ENCODE measurements at regions not wholly inside any gene's neighbourhood (a gene's known extent, or its start where the extent isn't known, plus 50 kb on each side); places are given as distances from the start of the nearest gene placed in this dataset.

GRCh38 chr20:4427940-4428586 is 179.0 kb upstream of the ADRA1D start:
- DNase-seq: no peak

DNA sequence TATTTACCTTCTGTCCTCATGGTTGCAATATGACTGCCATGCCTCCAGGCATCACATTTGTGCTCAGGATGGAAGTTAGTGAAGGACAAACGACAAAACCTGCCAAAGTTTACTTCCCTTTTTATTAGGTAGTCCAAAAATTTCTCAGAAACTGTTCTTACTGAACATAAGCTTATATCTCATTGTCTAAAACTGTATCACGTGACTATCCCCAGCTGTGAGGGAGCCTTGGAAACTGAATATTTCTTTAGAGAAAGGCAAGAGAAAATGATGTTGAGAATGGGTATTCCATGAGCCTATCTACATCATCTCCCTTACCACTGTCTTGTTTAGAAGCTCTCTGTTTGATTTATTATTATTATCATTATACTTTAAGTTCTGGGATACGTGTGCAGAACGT is 169.1 kb upstream of the ADRA1D start:
- DNase-seq: no peak

DNA sequence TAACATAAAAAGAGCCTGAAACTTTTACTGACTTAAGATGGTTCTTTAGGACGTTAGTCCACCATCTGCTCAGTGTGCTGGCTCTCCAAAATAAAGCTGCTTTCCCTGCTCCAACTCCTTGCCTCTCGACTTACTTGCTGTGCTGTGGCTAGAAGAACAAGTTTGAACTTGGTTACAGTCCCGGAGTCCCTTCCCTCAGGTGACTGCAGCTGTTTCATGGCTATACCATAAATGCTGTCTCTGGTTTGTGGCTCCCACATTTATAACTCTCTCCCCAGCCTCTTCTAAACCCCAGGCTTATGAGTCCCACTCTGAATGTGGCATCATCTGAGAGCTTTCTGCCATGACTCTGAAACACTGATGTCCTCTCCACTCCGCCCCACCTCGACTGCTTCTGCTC is 166.2 kb upstream of the ADRA1D start:
- DNase-seq: no peak

DNA sequence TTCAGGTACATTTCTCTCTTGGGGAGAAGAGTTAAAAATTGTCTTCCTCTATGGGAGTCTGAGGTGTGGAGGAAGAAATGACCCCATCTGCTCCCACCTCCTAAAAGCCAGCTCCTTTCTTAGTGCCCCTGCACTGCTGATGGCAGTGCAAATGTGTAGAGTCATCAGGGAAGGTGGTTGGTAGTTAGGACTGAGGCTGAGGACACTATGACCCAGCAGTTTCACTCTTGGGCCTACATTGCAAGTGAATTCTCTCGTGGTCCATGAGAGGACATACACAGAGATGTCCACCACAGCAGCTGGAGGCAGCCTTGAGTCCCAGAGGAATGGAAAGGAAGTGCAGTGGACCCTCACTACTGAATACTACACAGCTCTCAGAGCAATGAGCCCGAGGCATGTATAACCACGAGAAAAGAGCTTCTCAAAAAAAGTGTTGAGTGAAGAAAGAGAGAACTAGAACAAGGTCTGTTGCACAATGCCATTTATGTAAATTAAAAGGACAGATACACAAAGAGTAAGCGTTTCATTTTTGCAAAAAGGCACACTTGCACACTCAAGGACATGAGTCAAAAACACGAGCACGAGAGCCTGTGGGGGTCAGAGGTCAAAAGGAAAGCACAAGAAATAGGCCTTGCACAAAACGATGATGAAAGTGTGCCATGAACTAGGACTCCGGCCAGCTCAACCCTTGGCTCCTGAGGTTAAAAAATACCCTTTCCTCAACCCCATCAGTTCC is 164.4 kb upstream of the ADRA1D start:
- no peak for DNase-seq

- no peak for DNase-seq
These were observed 163.1 kb upstream of the ADRA1D start for GRCh38 chr20:4412216-4412615.

- DNase-seq: no peak
These were observed 162.7 kb upstream of the ADRA1D start for GRCh38 chr20:4411744-4412143.

GRCh38 chr20:4406627-4407026 is 157.5 kb upstream of the ADRA1D start:
- no peak for DNase-seq

DNA sequence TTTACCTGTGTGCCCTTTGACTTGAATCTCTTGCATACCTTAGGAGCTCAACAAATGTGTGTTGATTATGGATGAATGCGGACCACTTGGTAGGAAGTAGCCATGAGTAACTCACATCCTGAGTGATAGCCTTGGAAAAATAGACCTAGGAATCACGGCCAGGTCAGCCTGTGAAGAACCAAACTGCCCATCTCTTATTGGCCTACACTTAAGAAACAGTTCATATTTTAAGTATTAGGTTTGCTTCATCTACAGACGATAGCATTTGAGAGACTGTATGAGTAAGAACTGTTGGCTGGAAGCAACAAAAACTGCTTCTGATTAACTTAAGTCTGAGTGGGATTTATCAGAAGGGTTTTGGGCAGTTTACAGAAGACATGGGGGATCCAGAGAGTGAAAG is 152.5 kb upstream of the ADRA1D start:
- DNase-seq: no peak

DNA sequence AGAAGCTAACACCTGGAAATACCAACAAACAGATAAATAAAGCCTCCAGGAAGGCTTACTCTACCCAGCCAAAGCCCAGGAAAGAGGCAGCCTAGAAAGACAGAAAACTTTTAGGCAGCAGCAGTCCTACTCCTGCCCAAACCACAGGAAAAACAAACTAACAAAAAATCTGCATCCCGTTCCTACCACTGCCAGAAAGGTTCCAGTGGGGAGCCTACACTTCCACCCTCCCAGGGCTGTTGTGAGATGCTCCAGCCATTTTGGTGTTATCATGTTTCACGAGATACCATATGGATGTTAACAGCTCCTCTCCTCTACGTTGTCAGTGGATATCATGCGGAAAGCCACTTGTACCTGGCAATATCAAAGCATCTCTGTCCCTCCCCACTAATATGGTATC is 135.9 kb upstream of the ADRA1D start:
- no peak for DNase-seq

DNA sequence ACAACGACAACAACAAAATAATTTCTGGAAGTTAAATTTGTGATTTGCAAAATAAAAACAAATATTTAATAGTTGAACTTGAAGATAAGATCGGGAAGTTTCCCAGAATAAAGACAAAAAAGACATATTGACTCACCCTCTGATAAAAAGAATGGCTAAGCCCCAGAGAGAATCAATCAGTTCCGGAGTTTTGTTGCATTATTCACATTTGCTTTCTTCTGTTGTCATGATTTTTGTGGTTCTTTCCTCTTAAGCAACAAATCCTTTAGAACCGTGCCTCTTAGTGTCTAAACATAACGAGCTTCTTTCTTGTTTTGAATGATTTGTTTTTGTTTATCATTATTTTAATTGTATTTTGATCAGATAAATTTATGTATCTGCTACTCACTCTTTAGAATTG is 134.9 kb upstream of the ADRA1D start:
- DNase-seq: no peak

DNA sequence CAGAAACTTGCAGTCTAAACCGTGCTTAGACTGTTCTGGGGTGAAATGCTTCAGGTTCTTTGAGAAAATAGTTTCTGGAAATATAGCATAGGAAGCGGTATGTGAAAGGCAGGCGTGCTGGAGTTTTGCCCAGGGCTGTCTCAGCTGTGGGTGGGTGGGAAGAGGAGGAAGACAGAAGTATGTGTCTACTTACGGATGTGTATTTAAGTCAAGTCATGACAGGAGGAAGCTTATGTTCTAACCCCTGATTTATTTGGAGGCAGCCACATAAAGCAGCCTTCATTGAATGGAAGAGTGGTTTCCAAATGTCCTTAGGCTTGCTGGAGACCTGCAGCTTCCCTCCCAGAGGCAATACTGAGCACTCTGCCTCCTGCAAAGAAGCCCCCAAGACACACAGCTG is 126.8 kb upstream of the ADRA1D start:
- no peak for DNase-seq

- DNase-seq: no peak
These were observed 124.4 kb upstream of the ADRA1D start for GRCh38 chr20:4373454-4373853.

DNA sequence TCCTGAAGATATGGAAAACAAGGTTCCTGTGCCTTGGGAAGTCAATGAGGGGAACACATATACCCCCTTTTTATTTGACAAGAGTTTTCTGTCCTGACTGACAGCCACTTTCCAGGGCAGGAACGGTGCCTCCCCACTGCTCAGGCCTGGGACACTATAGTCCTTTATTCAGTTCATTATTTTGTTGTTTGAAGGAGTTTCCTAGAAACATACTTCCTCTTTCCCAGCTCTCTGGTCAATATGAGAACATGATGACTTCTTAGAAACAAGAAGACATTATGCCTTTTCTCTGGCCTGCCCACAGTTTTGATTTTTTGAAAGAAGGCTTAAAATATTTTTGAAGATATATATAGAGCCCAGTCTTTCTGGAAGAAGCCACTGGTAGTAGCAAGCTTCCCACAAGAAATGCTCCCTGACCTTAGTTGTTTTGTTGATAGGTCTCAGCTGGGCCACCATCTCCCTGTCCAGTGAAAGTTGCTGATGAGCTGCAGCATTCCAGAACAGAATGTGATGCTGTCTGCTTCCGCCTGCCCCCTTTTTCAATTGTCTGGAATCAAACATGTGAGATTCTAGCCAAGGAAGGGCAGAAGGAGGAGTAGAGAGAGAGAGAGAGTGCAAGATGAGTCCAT is 122.7 kb upstream of the ADRA1D start:
- no peak for DNase-seq

DNA sequence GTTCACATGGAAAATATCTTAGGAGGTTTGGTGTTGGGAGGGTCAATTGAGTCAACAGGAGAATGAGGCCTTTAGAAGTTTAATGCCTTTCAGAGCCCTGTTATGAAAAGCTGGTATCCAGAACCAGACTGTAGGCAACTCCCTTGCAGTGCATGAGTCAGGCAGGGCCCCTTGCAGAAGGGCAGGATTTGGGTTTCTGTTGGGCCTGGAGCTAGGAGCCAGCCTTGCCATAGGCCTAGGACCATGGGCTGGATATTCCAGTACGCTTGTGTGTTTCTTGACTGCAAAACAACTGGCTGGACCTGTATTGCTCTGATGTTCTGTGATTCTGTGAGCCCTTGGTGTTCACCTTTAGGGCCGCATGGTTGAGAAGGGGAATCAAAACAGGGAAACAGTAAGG is 121.8 kb upstream of the ADRA1D start:
- no peak for DNase-seq

DNA sequence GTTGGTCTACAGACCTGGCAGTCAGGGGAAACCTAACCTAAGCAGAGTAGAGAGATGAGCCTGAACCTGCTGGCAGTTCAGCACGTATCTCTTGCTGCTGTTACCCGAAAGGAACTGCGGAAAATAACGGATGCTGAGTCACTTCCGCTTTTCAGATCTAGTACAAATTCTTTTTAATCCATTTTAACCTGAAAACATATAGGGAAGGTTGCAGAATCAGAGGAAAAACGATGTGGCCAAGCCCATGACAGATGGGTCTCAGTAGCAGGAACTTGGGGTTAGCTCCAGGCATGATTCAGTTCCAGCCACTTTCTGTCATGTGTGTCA is 120.7 kb upstream of the ADRA1D start:
- DNase-seq: peak; percentile 25

GRCh38 chr20:4369119-4369797 is 120.2 kb upstream of the ADRA1D start:
- no peak for DNase-seq

DNA sequence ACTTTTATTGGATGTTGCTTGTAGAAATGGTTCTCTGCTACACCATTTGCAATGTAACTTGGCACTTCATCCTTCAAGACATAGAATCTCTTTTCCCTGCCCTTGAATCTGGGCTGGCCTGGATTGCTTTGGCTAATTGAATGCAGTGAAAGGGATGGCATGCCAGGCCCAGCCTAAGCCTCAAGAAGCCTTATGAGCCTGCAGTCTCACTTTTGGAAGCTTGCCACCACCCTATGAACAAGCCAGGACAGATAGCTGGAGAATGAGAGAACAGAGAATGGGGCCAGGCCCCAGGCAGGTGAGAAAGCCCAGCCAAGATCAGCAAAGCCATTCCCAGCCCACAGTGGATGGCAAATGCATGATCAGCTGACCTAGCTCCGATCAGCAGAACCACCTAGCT is 117.0 kb upstream of the ADRA1D start:
- DNase-seq: no peak

GRCh38 chr20:4358552-4358951 is 109.5 kb upstream of the ADRA1D start:
- no peak for DNase-seq

DNA sequence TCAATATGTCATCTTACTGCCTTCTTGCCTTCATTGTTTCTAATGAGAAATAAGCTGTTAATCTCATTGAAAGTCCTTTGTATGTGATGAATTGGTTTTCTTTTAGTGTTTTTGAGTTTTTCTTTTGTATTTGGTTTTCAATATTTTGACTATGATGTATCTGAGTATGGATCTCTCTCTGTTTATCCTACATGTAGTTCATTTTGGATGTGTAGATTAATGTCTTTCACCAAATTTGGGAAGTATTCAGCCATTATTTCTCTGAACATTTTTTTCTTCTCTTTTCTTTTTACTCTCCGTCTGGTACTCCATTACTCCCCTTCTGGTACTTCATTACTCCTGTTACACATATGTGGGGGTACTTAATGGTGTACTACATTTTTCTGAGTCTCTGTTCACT is 103.3 kb upstream of the ADRA1D start:
- no peak for DNase-seq

DNA sequence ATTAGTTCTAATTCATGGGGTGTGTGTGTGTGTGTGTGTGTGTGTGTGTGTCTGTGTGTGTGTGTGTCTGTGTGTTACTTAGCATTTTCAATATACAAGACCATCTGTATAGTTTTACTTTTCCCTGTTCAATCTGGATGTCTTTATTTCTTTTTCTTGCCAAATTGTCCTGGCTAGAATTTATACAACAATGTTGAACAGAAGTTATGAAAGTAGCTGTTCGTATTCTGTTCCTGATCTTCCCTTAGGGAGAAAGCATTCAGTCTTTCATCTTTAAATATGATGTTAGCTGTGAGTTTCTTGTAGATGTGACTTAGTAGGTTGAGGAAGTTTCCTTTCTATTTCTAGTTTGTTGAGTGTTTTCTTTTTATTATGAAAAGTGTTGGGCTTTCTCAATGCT is 101.0 kb upstream of the ADRA1D start:
- DNase-seq: no peak

DNA sequence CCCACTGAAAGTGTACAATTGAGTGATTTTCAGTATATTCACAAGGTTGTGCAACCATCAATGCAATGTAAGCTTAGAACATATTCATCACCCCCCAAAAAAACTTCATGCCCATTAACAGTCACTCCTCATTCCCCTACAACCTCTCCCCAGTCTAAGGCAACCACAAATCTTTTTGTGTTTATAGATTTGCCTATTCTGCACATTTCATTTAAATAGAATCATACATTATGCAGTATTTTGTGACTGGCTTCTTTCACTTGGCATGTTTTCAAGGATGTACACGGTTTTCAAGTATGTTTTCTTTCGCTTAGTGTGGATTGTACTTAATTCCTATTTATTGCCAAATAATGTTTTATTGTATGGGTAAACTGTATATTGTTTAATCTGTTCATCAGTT is 95.6 kb upstream of the ADRA1D start:
- no peak for DNase-seq

DNA sequence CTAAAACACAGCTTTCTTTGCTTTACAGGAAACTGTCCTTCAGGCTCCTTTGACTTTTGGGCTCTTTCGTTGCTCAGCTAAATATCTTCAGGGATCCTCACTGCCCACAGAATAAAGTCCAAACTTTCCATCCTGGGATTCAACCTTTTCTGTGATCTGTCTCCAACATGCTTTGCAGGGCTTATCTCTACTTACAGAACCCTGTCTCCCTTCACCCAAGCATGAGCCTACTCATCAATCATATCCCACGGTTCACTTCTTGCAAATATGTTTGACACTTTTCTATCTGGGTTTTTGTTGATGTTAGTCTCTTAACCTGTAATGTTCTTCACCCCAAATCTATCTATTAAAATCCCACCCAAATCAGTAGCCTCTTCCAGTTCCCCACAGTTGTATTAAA is 93.5 kb upstream of the ADRA1D start:
- no peak for DNase-seq

DNA sequence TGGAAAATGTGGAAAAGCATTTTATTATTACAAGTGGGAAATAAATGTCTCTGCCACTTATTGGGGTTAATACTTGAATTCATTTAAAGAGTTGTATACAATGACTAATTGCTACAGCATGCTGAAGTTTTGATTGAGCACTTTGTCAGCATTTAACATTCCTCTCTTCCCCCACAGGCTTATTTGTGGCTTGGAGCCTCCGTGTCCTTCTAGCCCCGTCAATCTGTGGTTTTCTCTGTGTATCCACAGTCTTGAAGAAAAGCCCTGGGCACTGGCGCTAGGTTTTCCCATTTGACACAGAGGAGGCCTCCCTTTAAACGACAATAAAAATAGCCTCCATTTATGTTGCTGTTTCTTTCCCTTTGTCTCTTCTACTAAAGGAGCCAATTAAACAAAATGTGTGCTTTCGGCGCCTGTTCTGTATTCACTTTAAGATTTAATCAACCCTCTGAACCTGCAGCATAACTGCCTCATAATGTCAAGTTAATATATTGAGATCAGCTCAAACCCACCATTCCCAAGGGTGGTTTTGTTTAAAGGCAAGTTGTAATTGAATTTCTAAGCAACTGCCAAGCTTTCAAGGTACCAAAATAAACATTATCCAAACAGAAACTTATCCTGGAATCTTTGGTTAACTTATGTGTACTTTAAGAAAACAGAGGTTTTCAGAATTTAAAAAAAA is 92.9 kb upstream of the ADRA1D start:
- DNase-seq: no peak

All from CD4-positive, alpha-beta T cell treated with Interleukin-6 for 4 hours (primary cell).